MCF 10A (cell line): ENCODE measurements at regions not wholly inside any gene's neighbourhood (a gene's known extent, or its start where the extent isn't known, plus 50 kb on each side); places are given as distances from the start of the nearest gene placed in this dataset.

Experiments
- BruUV-seq: library from RNA; stranded (reverse); fragments of 400-500 nt; replicated peaks from 2 replicates; lab custom pipeline; 2021; lab: Mats Ljungman, UMichigan
- CTCF ChIA-PET: fragments of 300-600 bp; sonication (Branson Sonifier 250); formaldehyde crosslinking; extraction: SDS; loops from one replicate; lab custom pipeline; 2021; ENCODE audit warnings: antibody characterized with exemption, inconsistent platforms; lab: Yijun Ruan, JAX
- POLR2A ChIA-PET: fragments of 300-600, 350-650 bp; sonication (Branson Sonifier 250); formaldehyde crosslinking; extraction: SDS; loops from one replicate; lab custom pipeline; 2020; ENCODE audit warnings: antibody characterized with exemption, inconsistent platforms; lab: Yijun Ruan, JAX
- DNase-seq: peaks from one replicate; pipeline ENCODE4 v3.0.0-alpha.2; 2018; ENCODE audit not compliant: unreplicated experiment
- H3K27ac Mint-ChIP-seq: one replicate; pipeline ENCODE4 v1.8.0; 2022; ENCODE audit warnings: mild to moderate bottlenecking, low read depth, mixed read lengths; ENCODE audit not compliant: unreplicated experiment
- H3K27me3 Mint-ChIP-seq: one replicate; pipeline ENCODE4 v1.8.0; 2022; ENCODE audit warnings: mixed read lengths; ENCODE audit not compliant: insufficient read depth, unreplicated experiment
- H3K36me3 Mint-ChIP-seq: one replicate; pipeline ENCODE4 v1.8.0; 2022; ENCODE audit warnings: mild to moderate bottlenecking, moderate library complexity, mixed read lengths; ENCODE audit not compliant: insufficient read depth, unreplicated experiment
- H3K4me1 Mint-ChIP-seq: one replicate; pipeline ENCODE4 v1.8.0; 2022; ENCODE audit warnings: mixed read lengths; ENCODE audit not compliant: insufficient read depth, unreplicated experiment
- H3K4me3 Mint-ChIP-seq: one replicate; pipeline ENCODE4 v1.8.0; 2022; ENCODE audit warnings: mild to moderate bottlenecking, moderate library complexity, mixed read lengths; ENCODE audit not compliant: unreplicated experiment
- H3K9me3 Mint-ChIP-seq: one replicate; pipeline ENCODE4 v1.8.0; 2022; ENCODE audit warnings: mixed read lengths; ENCODE audit not compliant: unreplicated experiment
- CTCF ChIP-seq: fragments of 200-600 bp; IDR thresholded peaks from one replicate; pipeline ENCODE4 v1.8.0; 2022; ENCODE audit warnings: antibody characterized with exemption, mild to moderate bottlenecking; ENCODE audit not compliant: unreplicated experiment
- intact Hi-C: fragments of 100-400 bp; cut with micrococcal nuclease; formaldehyde crosslinking; loops from 2 replicates; pipeline ENCODE4 v1.14.1; 2022

GRCh38 chr5:133867851-133868545, 100.4 kb downstream of the C5orf15 start:
- no peak for DNase-seq
- H3K9me3 Mint-ChIP-seq, result no peaks in the 10 kb centered on the region
- H3K4me3 Mint-ChIP-seq, result no peak overlapping the region
- BruUV-seq, result no TSS peak
- intact Hi-C loops, result loop anchor here (5.0 kb wide), 1 partner anchor 116 kb away; no protein-coding TSS in a partner anchor
- ChIA-PET CTCF (interaction anchor here (0.6 to 9.6 kb wide), 26 partner anchors 8 to 985 kb away, joined by 3 to 197 read pairs (median 4); no protein-coding TSS in a partner anchor), POLR2A (interaction anchor here (0.6 to 1.6 kb wide), 2 partner anchors 241 to 444 kb away, joined by 3 to 5 read pairs; no protein-coding TSS in a partner anchor)
- H3K27me3 Mint-ChIP-seq, result peaks cover 70% of the 10 kb centered on the region
- no peaks in the 10 kb centered on the region for H3K4me1 Mint-ChIP-seq
- H3K36me3 Mint-ChIP-seq, result no peaks in the 10 kb centered on the region
- no peak overlapping the region for H3K27ac Mint-ChIP-seq
- TF ChIP-seq CTCF, result no peak

- ChIA-PET CTCF (interaction anchor here (0.7 to 9.6 kb wide), 12 partner anchors 8 to 1858 kb away, joined by 3 to 197 read pairs (median 4); no protein-coding TSS in a partner anchor), POLR2A (interaction anchor here (0.8 kb wide), 1 partner anchor 205 kb away, joined by 3 read pairs; no protein-coding TSS in a partner anchor)
- H3K27me3 Mint-ChIP-seq, result peaks cover 65% of the 10 kb centered on the region
- no peak for TF ChIP-seq CTCF
- intact Hi-C loops, result loop anchor here (5.0 kb wide), 1 partner anchor 115 kb away; no protein-coding TSS in a partner anchor
- no peaks in the 10 kb centered on the region for H3K9me3 Mint-ChIP-seq
- H3K4me3 Mint-ChIP-seq, result no peak overlapping the region
- no peaks in the 10 kb centered on the region for H3K4me1 Mint-ChIP-seq
- no peak for DNase-seq
- H3K36me3 Mint-ChIP-seq, result no peaks in the 10 kb centered on the region
- BruUV-seq, result no TSS peak
- H3K27ac Mint-ChIP-seq, result no peak overlapping the region
Observed at GRCh38 chr5:133867341-133867740, 101.1 kb downstream of the C5orf15 start.

- Mint-ChIP-seq H3K27ac (no peak overlapping the region), H3K27me3 (peaks cover 61% of the 10 kb centered on the region), H3K9me3 (no peaks in the 10 kb centered on the region), H3K4me3 (no peak overlapping the region), H3K36me3 (no peaks in the 10 kb centered on the region), H3K4me1 (no peaks in the 10 kb centered on the region)
- POLR2A ChIA-PET, result interaction anchor here (0.8 kb wide), 1 partner anchor 204 kb away, joined by 3 read pairs; no protein-coding TSS in a partner anchor
- no TSS peak for BruUV-seq
- DNase-seq, result no peak
- no peak for TF ChIP-seq CTCF
- intact Hi-C loops, result loop anchor here (5.0 kb wide), 1 partner anchor 115 kb away; no protein-coding TSS in a partner anchor
- CTCF ChIA-PET, result interaction anchor here (0.6 to 9.6 kb wide), 11 partner anchors 7 to 1858 kb away, joined by 3 to 197 read pairs (median 3); no protein-coding TSS in a partner anchor
Observed at GRCh38 chr5:133866903-133867245, 101.6 kb downstream of the C5orf15 start.

- Mint-ChIP-seq H3K9me3 (no peaks in the 10 kb centered on the region), H3K27me3 (peaks cover 61% of the 10 kb centered on the region), H3K27ac (no peak overlapping the region), H3K4me3 (no peak overlapping the region), H3K36me3 (no peaks in the 10 kb centered on the region), H3K4me1 (no peaks in the 10 kb centered on the region)
- POLR2A ChIA-PET, result no interaction called here
- no peak for TF ChIP-seq CTCF
- no TSS peak for BruUV-seq
- CTCF ChIA-PET, result interaction anchor here (0.6 to 9.6 kb wide), 9 partner anchors 10 to 756 kb away, joined by 3 to 197 read pairs (median 5); no protein-coding TSS in a partner anchor
- no peak for DNase-seq
- intact Hi-C loops, result loop anchor here (5.0 kb wide), 1 partner anchor 114 kb away; no protein-coding TSS in a partner anchor
Observed at GRCh38 chr5:133866160-133866902, 102.1 kb downstream of the C5orf15 start.
